ENCODE measurements at regions not wholly inside any gene's neighbourhood (a gene's known extent, or its start where the extent isn't known, plus 50 kb on each side); places are given as distances from the start of the nearest gene placed in this dataset.

- no peak overlapping the region for H3K27ac ChIP-seq
- no peak for DNase-seq (ENCODE audit: low read depth in 1 of 2, low spot score in 1 of 2)
- WGBS (ENCODE audit: missing lambda C conversion rate): 61% methylated on average over 3 of the region's 3 CpGs
- TF ChIP-seq MYC (IDR thresholded peaks at IDR 0.05; ENCODE audit: borderline replicate concordance, low read length): no peak
- TF ChIP-seq PHF8 (IDR thresholded peaks at IDR 0.05; ENCODE audit: borderline replicate concordance, low read depth): no peak
- TF ChIP-seq KDM1A (IDR thresholded peaks at IDR 0.05; ENCODE audit: low read depth): no peak
- TF ChIP-seq FOXS1 (CRISPR knock-in tag; IDR thresholded peaks at IDR 0.05): no peak
- TF ChIP-seq GATA3 (IDR thresholded peaks at IDR 0.05; ENCODE audit: borderline replicate concordance): no peak
- TF ChIP-seq, protein P1, sequence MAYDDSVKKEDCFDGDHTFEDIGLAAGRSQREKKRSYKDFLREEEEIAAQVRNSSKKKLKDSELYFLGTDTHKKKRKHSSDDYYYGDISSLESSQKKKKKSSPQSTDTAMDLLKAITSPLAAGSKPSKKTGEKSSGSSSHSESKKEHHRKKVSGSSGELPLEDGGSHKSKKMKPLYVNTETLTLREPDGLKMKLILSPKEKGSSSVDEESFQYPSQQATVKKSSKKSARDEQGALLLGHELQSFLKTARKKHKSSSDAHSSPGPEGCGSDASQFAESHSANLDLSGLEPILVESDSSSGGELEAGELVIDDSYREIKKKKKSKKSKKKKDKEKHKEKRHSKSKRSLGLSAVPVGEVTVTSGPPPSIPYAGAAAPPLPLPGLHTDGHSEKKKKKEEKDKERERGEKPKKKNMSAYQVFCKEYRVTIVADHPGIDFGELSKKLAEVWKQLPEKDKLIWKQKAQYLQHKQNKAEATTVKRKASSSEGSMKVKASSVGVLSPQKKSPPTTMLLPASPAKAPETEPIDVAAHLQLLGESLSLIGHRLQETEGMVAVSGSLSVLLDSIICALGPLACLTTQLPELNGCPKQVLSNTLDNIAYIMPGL (CRISPR knock-in tag; IDR thresholded peaks at IDR 0.05; ENCODE audit: borderline replicate concordance): no peak
- TF ChIP-seq CHD2 (IDR thresholded peaks at IDR 0.05; ENCODE audit: low read length, partially characterized antibody): no peak
- TF ChIP-seq SREBF2 (IDR thresholded peaks at IDR 0.05): no peak
- no peak for TF ChIP-seq JUN (IDR thresholded peaks at IDR 0.05)
- no peak for TF ChIP-seq USF2 (IDR thresholded peaks at IDR 0.05)
- no peak overlapping the region for H3K4me3 ChIP-seq
- ChIA-PET CTCF (no interaction called here), POLR2A (no interaction called here)
- H3K9me3 ChIP-seq: no peaks in the 10 kb centered on the region
- no peak for ATAC-seq
- no peak overlapping the region for H3K4me2 ChIP-seq
- no peaks in the 10 kb centered on the region for H3K4me1 ChIP-seq
- no peak for FAIRE-seq
Measured at GRCh38 chr2:192357217-192357616, 162.5 kb upstream of the TMEFF2 start.

DNA sequence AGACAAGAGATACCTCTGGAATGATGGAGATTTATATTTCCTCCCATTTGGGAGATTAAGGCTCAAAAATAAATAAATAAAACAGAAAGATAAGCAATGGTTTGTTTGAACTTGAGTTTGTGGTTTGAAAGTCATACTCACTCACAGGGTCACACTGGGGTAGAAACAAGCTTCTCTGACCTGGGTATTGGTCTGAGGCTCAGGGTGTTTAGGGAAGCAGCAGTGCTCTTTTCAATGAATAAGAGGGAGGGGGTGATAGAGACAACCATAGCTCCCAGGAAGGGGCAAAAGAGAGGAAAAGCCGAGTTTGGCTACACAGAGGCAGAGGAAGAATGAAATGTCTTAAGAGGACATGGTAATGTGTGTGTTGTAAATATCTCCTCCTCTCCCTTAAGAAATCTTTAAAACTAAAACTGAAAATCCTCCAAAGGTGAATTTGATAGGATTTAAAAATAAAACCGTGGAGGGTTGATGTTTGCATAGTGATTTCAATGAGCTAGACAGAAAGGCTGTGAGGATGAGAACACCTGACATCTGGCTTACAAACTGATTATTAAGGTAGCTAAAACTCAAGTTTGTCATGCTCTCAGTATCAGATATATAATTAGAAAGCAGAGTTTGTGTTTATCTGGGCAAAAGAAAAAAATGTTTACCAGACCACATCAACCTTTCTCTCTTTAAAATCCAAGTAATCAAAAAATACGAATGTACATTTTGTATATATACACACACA lies 159.9 kb upstream of the TMEFF2 start:
- TF ChIP-seq SMC3 (IDR thresholded peaks at IDR 0.05) (no peak), FOSB (CRISPR knock-in tag; IDR thresholded peaks at IDR 0.05) (no peak), CHD4 (IDR thresholded peaks at IDR 0.05; ENCODE audit: borderline replicate concordance) (no peak), CBX8 (IDR thresholded peaks at IDR 0.05) (no peak), MYC (IDR thresholded peaks at IDR 0.05; ENCODE audit: borderline replicate concordance, low read length) (no peak)
- TF ChIP-seq, protein P2, sequence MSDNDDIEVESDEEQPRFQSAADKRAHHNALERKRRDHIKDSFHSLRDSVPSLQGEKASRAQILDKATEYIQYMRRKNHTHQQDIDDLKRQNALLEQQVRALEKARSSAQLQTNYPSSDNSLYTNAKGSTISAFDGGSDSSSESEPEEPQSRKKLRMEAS (IDR thresholded peaks at IDR 0.05): no peak
- TF ChIP-seq, protein P3, sequence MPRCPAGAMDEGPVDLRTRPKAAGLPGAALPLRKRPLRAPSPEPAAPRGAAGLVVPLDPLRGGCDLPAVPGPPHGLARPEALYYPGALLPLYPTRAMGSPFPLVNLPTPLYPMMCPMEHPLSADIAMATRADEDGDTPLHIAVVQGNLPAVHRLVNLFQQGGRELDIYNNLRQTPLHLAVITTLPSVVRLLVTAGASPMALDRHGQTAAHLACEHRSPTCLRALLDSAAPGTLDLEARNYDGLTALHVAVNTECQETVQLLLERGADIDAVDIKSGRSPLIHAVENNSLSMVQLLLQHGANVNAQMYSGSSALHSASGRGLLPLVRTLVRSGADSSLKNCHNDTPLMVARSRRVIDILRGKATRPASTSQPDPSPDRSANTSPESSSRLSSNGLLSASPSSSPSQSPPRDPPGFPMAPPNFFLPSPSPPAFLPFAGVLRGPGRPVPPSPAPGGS (IDR thresholded peaks at IDR 0.05): no peak
- POLR2A ChIA-PET: no interaction called here
- CTCF ChIA-PET: no interaction called here
- 28% methylated on average over 3 of the region's 3 CpGs for WGBS (ENCODE audit: missing lambda C conversion rate)
- no peak overlapping the region for H3K27ac ChIP-seq
- no peak for ATAC-seq
- H3K4me2 ChIP-seq: no peak overlapping the region
- H3K4me1 ChIP-seq: no peaks in the 10 kb centered on the region
- no peak overlapping the region for H3K4me3 ChIP-seq
- H3K9me3 ChIP-seq: no peaks in the 10 kb centered on the region
- no peak for DNase-seq (ENCODE audit: low read depth in 1 of 2, low spot score in 1 of 2)
- FAIRE-seq: no peak

GRCh38 chr2:192347542-192347941 lies 152.8 kb upstream of the TMEFF2 start:
- H3K4me2 ChIP-seq: no peak overlapping the region
- DNase-seq (ENCODE audit: low read depth in 1 of 2, low spot score in 1 of 2): no peak
- H3K9me3 ChIP-seq: no peaks in the 10 kb centered on the region
- no peaks in the 10 kb centered on the region for H3K4me1 ChIP-seq
- 33% methylated on average over 3 of the region's 3 CpGs for WGBS (ENCODE audit: missing lambda C conversion rate)
- no peak overlapping the region for H3K27ac ChIP-seq
- TF ChIP-seq TFCP2L1 (CRISPR knock-in tag; IDR thresholded peaks at IDR 0.05) (no peak), CHD4 (IDR thresholded peaks at IDR 0.05; ENCODE audit: borderline replicate concordance) (no peak), USF2 (IDR thresholded peaks at IDR 0.05) (no peak), ESRRA (IDR thresholded peaks at IDR 0.05; ENCODE audit: borderline replicate concordance, low read length) (no peak), CEBPB (IDR thresholded peaks at IDR 0.05) (no peak), GATA3 (IDR thresholded peaks at IDR 0.05; ENCODE audit: borderline replicate concordance) (no peak), POLR2A (IDR thresholded peaks at IDR 0.05; ENCODE audit: low read length) (no peak), FOSB (CRISPR knock-in tag; IDR thresholded peaks at IDR 0.05) (no peak), HOXB13 (CRISPR knock-in tag; IDR thresholded peaks at IDR 0.05; ENCODE audit: low read depth) (no peak), CBX8 (IDR thresholded peaks at IDR 0.05) (no peak)
- TF ChIP-seq, protein P4, sequence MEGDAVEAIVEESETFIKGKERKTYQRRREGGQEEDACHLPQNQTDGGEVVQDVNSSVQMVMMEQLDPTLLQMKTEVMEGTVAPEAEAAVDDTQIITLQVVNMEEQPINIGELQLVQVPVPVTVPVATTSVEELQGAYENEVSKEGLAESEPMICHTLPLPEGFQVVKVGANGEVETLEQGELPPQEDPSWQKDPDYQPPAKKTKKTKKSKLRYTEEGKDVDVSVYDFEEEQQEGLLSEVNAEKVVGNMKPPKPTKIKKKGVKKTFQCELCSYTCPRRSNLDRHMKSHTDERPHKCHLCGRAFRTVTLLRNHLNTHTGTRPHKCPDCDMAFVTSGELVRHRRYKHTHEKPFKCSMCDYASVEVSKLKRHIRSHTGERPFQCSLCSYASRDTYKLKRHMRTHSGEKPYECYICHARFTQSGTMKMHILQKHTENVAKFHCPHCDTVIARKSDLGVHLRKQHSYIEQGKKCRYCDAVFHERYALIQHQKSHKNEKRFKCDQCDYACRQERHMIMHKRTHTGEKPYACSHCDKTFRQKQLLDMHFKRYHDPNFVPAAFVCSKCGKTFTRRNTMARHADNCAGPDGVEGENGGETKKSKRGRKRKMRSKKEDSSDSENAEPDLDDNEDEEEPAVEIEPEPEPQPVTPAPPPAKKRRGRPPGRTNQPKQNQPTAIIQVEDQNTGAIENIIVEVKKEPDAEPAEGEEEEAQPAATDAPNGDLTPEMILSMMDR (IDR thresholded peaks at IDR 0.05): no peak
- POLR2A ChIA-PET: no interaction called here
- FAIRE-seq: no peak
- CTCF ChIA-PET: no interaction called here
- no peak overlapping the region for H3K4me3 ChIP-seq
- ATAC-seq: no peak
